Neural cell (in vitro differentiated cells): ENCODE measurements at regions not wholly inside any gene's neighbourhood (a gene's known extent, or its start where the extent isn't known, plus 50 kb on each side); places are given as distances from the start of the nearest gene placed in this dataset.

Experiments used
- H2AFZ ChIP-seq: fragments of 200-600, 300-800 bp; sonication (generic), shearing (Covaris generic); 2 replicates; pipeline ENCODE4 v1.6.0; 2014; ENCODE audit warnings: low read depth, mild to moderate bottlenecking, antibody characterized with exemption, low read length, moderate library complexity
- H3F3A ChIP-seq: fragments of 200-600 bp; shearing (Covaris generic); 2 replicates; pipeline ENCODE4 v1.6.1; 2016; ENCODE audit warnings: mild to moderate bottlenecking, moderate library complexity, mixed read lengths, antibody characterized with exemption, low read length; ENCODE audit not compliant: insufficient read depth, poor library complexity, severe bottlenecking
- H3K27ac ChIP-seq: fragments of 200-600, 300-800 bp; sonication (generic), shearing (Covaris generic); 2 replicates; pipeline ENCODE4 v1.5.1; 2014; ENCODE audit warnings: mild to moderate bottlenecking, low read length, moderate library complexity
- H3K27me3 ChIP-seq: fragments of 300-800, 200-600 bp; sonication (generic), shearing (Covaris generic); 2 replicates; pipeline ENCODE4 v1.6.0; 2014; ENCODE audit warnings: mild to moderate bottlenecking, low read depth, low read length, moderate library complexity; ENCODE audit not compliant: insufficient read depth
- H3K36me3 ChIP-seq: fragments of 300-800, 200-600 bp; sonication (generic), shearing (Covaris generic); 2 replicates; pipeline ENCODE4 v1.5.1; 2014; ENCODE audit warnings: mild to moderate bottlenecking, antibody characterized with exemption, low read length, moderate library complexity; ENCODE audit not compliant: insufficient read depth
- H3K4me2 ChIP-seq: fragments of 300-800, 200-600 bp; sonication (generic), shearing (Covaris generic); 2 replicates; pipeline ENCODE4 v1.6.0; 2014; ENCODE audit warnings: mild to moderate bottlenecking, low read length
- H3K4me3 ChIP-seq: fragments of 300-800, 200-600 bp; sonication (generic), shearing (Covaris generic); 2 replicates; pipeline ENCODE4 v1.5.1; 2014; ENCODE audit warnings: mild to moderate bottlenecking, low read length, moderate library complexity
- H3K79me2 ChIP-seq: fragments of 200-600 bp; shearing (Covaris generic); replicated peaks from 2 replicates; pipeline ENCODE4 v1.6.0; 2014; ENCODE audit warnings: mild to moderate bottlenecking, low read length, moderate library complexity; ENCODE audit not compliant: insufficient read depth
- H3K9ac ChIP-seq: fragments of 300-800, 200-600 bp; sonication (generic), shearing (Covaris generic); 2 replicates; pipeline ENCODE4 v1.6.1; 2016; ENCODE audit warnings: mild to moderate bottlenecking, low read length, mixed read lengths
- H3K9me2 ChIP-seq: fragments of 200-600 bp; shearing (Covaris generic); 2 replicates; pipeline ENCODE4 v1.6.1; 2016; ENCODE audit warnings: mild to moderate bottlenecking, low read length, mixed read lengths; ENCODE audit not compliant: insufficient read depth
- H3K9me3 ChIP-seq: fragments of 200-600, 300-800 bp; sonication (generic), shearing (Covaris generic); 2 replicates; pipeline ENCODE4 v1.6.1; 2016; ENCODE audit warnings: mild to moderate bottlenecking, mixed run types, low read length, moderate library complexity, mixed read lengths
- H4K20me1 ChIP-seq: fragments of 200-600 bp; shearing (Covaris generic); 2 replicates; pipeline ENCODE4 v1.6.1; 2016; ENCODE audit warnings: mild to moderate bottlenecking, mixed run types; ENCODE audit not compliant: insufficient read depth
- EP300 ChIP-seq: fragments of 450-650 bp; conservative IDR thresholded peaks from 2 replicates; pipeline ENCODE4 v1.6.1; 2014; ENCODE audit warnings: antibody characterized with exemption, mild to moderate bottlenecking, moderate library complexity; ENCODE audit not compliant: poor library complexity, severe bottlenecking
- EZH2 ChIP-seq: fragments of 200-600, 300-800 bp; shearing (Covaris generic), sonication (generic); IDR thresholded peaks from 2 replicates; pipeline ENCODE4 v1.6.1; 2014; ENCODE audit warnings: antibody characterized with exemption, low read length, borderline replicate concordance, mild to moderate bottlenecking; ENCODE audit not compliant: insufficient read depth, poor library complexity, severe bottlenecking
- MXI1 ChIP-seq: fragments of 450-650 bp; conservative IDR thresholded peaks from 2 replicates; pipeline ENCODE4 v1.6.1; 2014; ENCODE audit warnings: antibody characterized with exemption, mild to moderate bottlenecking; ENCODE audit not compliant: poor library complexity, severe bottlenecking
- POLR2AphosphoS5 ChIP-seq: IDR thresholded peaks from 2 replicates; pipeline ENCODE4 v1.6.1; 2012
- RAD21 ChIP-seq: fragments of 450-650 bp; conservative IDR thresholded peaks from 2 replicates; pipeline ENCODE4 v1.6.1; 2014; ENCODE audit warnings: antibody characterized with exemption, mild to moderate bottlenecking, moderate library complexity
- SMC3 ChIP-seq: fragments of 450-650 bp; conservative IDR thresholded peaks from 2 replicates; pipeline ENCODE4 v1.6.1; 2014; ENCODE audit warnings: antibody characterized with exemption, mild to moderate bottlenecking, moderate library complexity; ENCODE audit not compliant: poor library complexity
- TAF1 ChIP-seq: IDR thresholded peaks from 2 replicates; pipeline ENCODE4 v1.6.1; 2012; ENCODE audit warnings: low read depth
- TF ChIP-seq, protein P1 (sequence below): IDR thresholded peaks from 2 replicates; pipeline ENCODE4 v1.6.1; 2012; ENCODE audit warnings: borderline replicate concordance
- TF ChIP-seq, protein P2 (sequence below): fragments of 450-650 bp; IDR thresholded peaks from 2 replicates; pipeline ENCODE4 v1.5.1; 2014; ENCODE audit warnings: antibody characterized with exemption, mild to moderate bottlenecking, moderate library complexity; ENCODE audit not compliant: poor library complexity, severe bottlenecking

- Histone ChIP-seq H3K79me2 (no peaks in the 10 kb centered on the region), H3K4me3 (no peak overlapping the region), H3K9me3 (no peaks in the 10 kb centered on the region), H3K9me2 (no peaks in the 10 kb centered on the region), H3K9ac (no peak overlapping the region), H3F3A (no peaks in the 10 kb centered on the region), H3K4me2 (no peak overlapping the region), H3K27ac (no peak overlapping the region), H4K20me1 (no peaks in the 10 kb centered on the region), H2AFZ (no peak overlapping the region), H3K36me3 (no peaks in the 10 kb centered on the region), H3K27me3 (no peaks in the 10 kb centered on the region)
- no peak for TF ChIP-seq TAF1
- TF ChIP-seq, protein P1, sequence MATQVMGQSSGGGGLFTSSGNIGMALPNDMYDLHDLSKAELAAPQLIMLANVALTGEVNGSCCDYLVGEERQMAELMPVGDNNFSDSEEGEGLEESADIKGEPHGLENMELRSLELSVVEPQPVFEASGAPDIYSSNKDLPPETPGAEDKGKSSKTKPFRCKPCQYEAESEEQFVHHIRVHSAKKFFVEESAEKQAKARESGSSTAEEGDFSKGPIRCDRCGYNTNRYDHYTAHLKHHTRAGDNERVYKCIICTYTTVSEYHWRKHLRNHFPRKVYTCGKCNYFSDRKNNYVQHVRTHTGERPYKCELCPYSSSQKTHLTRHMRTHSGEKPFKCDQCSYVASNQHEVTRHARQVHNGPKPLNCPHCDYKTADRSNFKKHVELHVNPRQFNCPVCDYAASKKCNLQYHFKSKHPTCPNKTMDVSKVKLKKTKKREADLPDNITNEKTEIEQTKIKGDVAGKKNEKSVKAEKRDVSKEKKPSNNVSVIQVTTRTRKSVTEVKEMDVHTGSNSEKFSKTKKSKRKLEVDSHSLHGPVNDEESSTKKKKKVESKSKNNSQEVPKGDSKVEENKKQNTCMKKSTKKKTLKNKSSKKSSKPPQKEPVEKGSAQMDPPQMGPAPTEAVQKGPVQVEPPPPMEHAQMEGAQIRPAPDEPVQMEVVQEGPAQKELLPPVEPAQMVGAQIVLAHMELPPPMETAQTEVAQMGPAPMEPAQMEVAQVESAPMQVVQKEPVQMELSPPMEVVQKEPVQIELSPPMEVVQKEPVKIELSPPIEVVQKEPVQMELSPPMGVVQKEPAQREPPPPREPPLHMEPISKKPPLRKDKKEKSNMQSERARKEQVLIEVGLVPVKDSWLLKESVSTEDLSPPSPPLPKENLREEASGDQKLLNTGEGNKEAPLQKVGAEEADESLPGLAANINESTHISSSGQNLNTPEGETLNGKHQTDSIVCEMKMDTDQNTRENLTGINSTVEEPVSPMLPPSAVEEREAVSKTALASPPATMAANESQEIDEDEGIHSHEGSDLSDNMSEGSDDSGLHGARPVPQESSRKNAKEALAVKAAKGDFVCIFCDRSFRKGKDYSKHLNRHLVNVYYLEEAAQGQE = no peak
- TF ChIP-seq, protein P2, sequence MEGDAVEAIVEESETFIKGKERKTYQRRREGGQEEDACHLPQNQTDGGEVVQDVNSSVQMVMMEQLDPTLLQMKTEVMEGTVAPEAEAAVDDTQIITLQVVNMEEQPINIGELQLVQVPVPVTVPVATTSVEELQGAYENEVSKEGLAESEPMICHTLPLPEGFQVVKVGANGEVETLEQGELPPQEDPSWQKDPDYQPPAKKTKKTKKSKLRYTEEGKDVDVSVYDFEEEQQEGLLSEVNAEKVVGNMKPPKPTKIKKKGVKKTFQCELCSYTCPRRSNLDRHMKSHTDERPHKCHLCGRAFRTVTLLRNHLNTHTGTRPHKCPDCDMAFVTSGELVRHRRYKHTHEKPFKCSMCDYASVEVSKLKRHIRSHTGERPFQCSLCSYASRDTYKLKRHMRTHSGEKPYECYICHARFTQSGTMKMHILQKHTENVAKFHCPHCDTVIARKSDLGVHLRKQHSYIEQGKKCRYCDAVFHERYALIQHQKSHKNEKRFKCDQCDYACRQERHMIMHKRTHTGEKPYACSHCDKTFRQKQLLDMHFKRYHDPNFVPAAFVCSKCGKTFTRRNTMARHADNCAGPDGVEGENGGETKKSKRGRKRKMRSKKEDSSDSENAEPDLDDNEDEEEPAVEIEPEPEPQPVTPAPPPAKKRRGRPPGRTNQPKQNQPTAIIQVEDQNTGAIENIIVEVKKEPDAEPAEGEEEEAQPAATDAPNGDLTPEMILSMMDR = no peak
- TF ChIP-seq RAD21 = no peak
- TF ChIP-seq EP300 = no peak
- no peak for TF ChIP-seq SMC3
- TF ChIP-seq EZH2 = no peak
- no peak for TF ChIP-seq POLR2AphosphoS5
- no peak for TF ChIP-seq MXI1
Observed at GRCh38 chr10:29057822-29058331, 231.0 kb upstream of the LYZL1 start.

- Histone ChIP-seq H3K27ac (no peak overlapping the region), H4K20me1 (no peaks in the 10 kb centered on the region), H3K79me2 (no peaks in the 10 kb centered on the region), H3K9ac (no peak overlapping the region), H3K9me2 (no peaks in the 10 kb centered on the region), H3K4me3 (no peak overlapping the region), H3K36me3 (no peaks in the 10 kb centered on the region), H3K9me3 (no peaks in the 10 kb centered on the region), H3F3A (no peaks in the 10 kb centered on the region), H2AFZ (no peak overlapping the region), H3K27me3 (no peaks in the 10 kb centered on the region), H3K4me2 (no peak overlapping the region)
- TF ChIP-seq, protein P1 = no peak
- TF ChIP-seq, protein P2 = no peak
- TF ChIP-seq MXI1 (no peak), TAF1 (no peak), POLR2AphosphoS5 (no peak), RAD21 (no peak), EZH2 (no peak), SMC3 (no peak), EP300 (no peak)
Observed at GRCh38 chr10:29063806-29064644, 224.8 kb upstream of the LYZL1 start.
